K562 (cell line): ENCODE measurements at regions not wholly inside any gene's neighbourhood (a gene's known extent, or its start where the extent isn't known, plus 50 kb on each side); places are given as distances from the start of the nearest gene placed in this dataset.

Source experiments
- ATAC-seq: fragments of 200-7000 bp; cut with Tn5 transposase; 3 replicates; pipeline ENCODE4 v1.9.1; 2020; ENCODE audit warnings: moderate library complexity
- BruUV-seq: library from RNA; stranded (reverse); fragments of 400-500 nt; replicated peaks from 2 replicates; lab custom pipeline; 2021; lab: Mats Ljungman, UMichigan
- CTCF ChIA-PET: fragments of 300-600 bp; formaldehyde crosslinking; extraction: SDS; loops from one replicate; lab custom pipeline; 2021; ENCODE audit warnings: low intra/inter-chr PET ratio; lab: Yijun Ruan, JAX
- POLR2A ChIA-PET: fragments of 300-600, 350-650 bp; sonication (Branson Sonifier 250); formaldehyde crosslinking; extraction: SDS; loops from one replicate; lab custom pipeline; 2021; ENCODE audit warnings: antibody characterized with exemption, inconsistent platforms; lab: Yijun Ruan, JAX
- DNase-seq, 4 experiments: peaks; one replicate each; pipeline versions ENCODE4 v3.0.0 to v3.0.0-alpha.2; 2011 to 2018; ENCODE audit warnings: low spot score in 3 of 4, mixed read lengths in 3 of 4; ENCODE audit errors: extremely low read depth in 1 of 4
- FAIRE-seq: peaks from 2 replicates; lab custom pipeline; 2011; peaks lifted over from hg19 to GRCh38; lab: Jason Lieb, UNC
- H2AFZ ChIP-seq: 2 replicates; pipeline ENCODE4 v1.6.0; 2011; ENCODE audit warnings: low read depth, low read length, control low read depth, inconsistent platforms
- H3K27ac ChIP-seq: fragments of 200-600 bp; 3 replicates; pipeline ENCODE4 v1.8.0; 2011; ENCODE audit warnings: low read depth, mild to moderate bottlenecking, control low read depth, inconsistent platforms, low read length, moderate library complexity, mixed read lengths; ENCODE audit errors: extremely low read depth
- H3K27me3 ChIP-seq, 2 experiments: fragments of 300-600 bp in 1 of 2; 2 replicates in 1 of 2; 3 replicates in 1 of 2; pipeline versions ENCODE4 v1.6.0 to v1.8.0; 2011; ENCODE audit warnings: inconsistent platforms in 2 of 2, low read length in 2 of 2, mild to moderate bottlenecking in 1 of 2, mixed read lengths in 1 of 2, moderate library complexity in 1 of 2; ENCODE audit not compliant: control insufficient read depth in 2 of 2, insufficient read depth in 2 of 2
- H3K36me3 ChIP-seq: fragments of 300-600 bp; 3 replicates; pipeline ENCODE4 v1.8.0; 2011; ENCODE audit warnings: mild to moderate bottlenecking, low read length, inconsistent platforms; ENCODE audit not compliant: control insufficient read depth, insufficient read depth
- H3K4me1 ChIP-seq, 2 experiments: fragments of 200-600 bp in 1 of 2; replicated peaks in 1 of 2; 2 replicates in 1 of 2; 3 replicates in 1 of 2; pipeline versions ENCODE4 v1.5.1 to v1.8.0; 2011; ENCODE audit warnings: inconsistent platforms in 2 of 2, low read length in 2 of 2, mild to moderate bottlenecking in 1 of 2, mixed read lengths in 1 of 2, moderate library complexity in 1 of 2; ENCODE audit not compliant: control insufficient read depth in 2 of 2, insufficient read depth in 2 of 2
- H3K4me2 ChIP-seq: 2 replicates; pipeline ENCODE4 v1.6.1; 2011; ENCODE audit warnings: low read length, control low read depth, inconsistent platforms, mixed read lengths; ENCODE audit not compliant: insufficient read depth
- H3K4me3 ChIP-seq: fragments of 200-600 bp; sonication (generic), shearing (Covaris generic); 2 replicates; pipeline ENCODE4 v1.5.1; 2016; ENCODE audit warnings: control low read depth, inconsistent platforms
- H3K79me2 ChIP-seq: fragments of 200-600 bp; 3 replicates; pipeline ENCODE4 v1.8.0; 2011; ENCODE audit warnings: low read length, inconsistent platforms; ENCODE audit not compliant: control insufficient read depth, insufficient read depth
- H3K9ac ChIP-seq, 2 experiments: 2 replicates each; pipeline versions ENCODE4 v1.6.0 to v1.6.1; 2011; ENCODE audit warnings: low read depth in 2 of 2, low read length in 2 of 2, control low read depth in 1 of 2, inconsistent platforms in 1 of 2, mild to moderate bottlenecking in 1 of 2, mixed read lengths in 1 of 2; ENCODE audit not compliant: insufficient read depth in 1 of 2
- H3K9me1 ChIP-seq: one replicate; pipeline ENCODE4 v1.6.0; 2011; ENCODE audit warnings: inconsistent platforms, mild to moderate bottlenecking, low read length, moderate library complexity; ENCODE audit not compliant: control insufficient read depth, insufficient read depth
- H3K9me3 ChIP-seq: replicated peaks from 2 replicates; pipeline ENCODE4 v1.5.1; 2011; ENCODE audit warnings: low read depth, low read length, inconsistent platforms; ENCODE audit not compliant: control insufficient read depth, insufficient read depth
- H4K20me1 ChIP-seq: replicated peaks from 2 replicates; pipeline ENCODE4 v1.6.1; 2011; ENCODE audit warnings: low read length, inconsistent platforms, mixed read lengths; ENCODE audit not compliant: control insufficient read depth, insufficient read depth
- ADNP ChIP-seq: fragments of 200-800 bp; sonication (Bioruptor generic); IDR thresholded peaks from 2 replicates; pipeline ENCODE4 v1.6.1; 2016; ENCODE audit warnings: missing genetic modification characterization, missing compliant biosample characterization
- CREBBP ChIP-seq: IDR thresholded peaks from one replicate; pipeline ENCODE4 v1.6.1; 2012; ENCODE audit warnings: low read depth, mild to moderate bottlenecking, control low read depth, inconsistent platforms, low read length
- DPF2 ChIP-seq: fragments of 450-650 bp; IDR thresholded peaks from 2 replicates; pipeline ENCODE4 v1.6.1; 2016
- MED1 ChIP-seq: sonication (generic); formaldehyde crosslinking; IDR thresholded peaks from 2 replicates; pipeline ENCODE4 v1.8.1; 2023; ENCODE audit warnings: missing genetic modification reagents, borderline replicate concordance
- MYC ChIP-seq, 2 experiments: fragments of 250-450 bp in 1 of 2; sonication (Bioruptor Pico) in 1 of 2; IDR thresholded peaks; 2 replicates each; pipeline versions ENCODE4 v1.5.1 to v1.6.1; 2012 to 2021; ENCODE audit warnings: low read depth in 2 of 2, borderline replicate concordance in 1 of 2, improper control_type of control experiment in 1 of 2, low read length in 1 of 2, mild to moderate bottlenecking in 1 of 2, moderate library complexity in 1 of 2
- PATZ1 ChIP-seq: fragments of 250-450 bp; sonication (Bioruptor Pico); IDR thresholded peaks from 2 replicates; pipeline ENCODE4 v1.5.0; 2020; ENCODE audit warnings: mild to moderate bottlenecking, borderline replicate concordance
- POU5F1 ChIP-seq: fragments of 150-350 bp; IDR thresholded peaks from 2 replicates; pipeline ENCODE4 v1.6.1; 2014; ENCODE audit warnings: borderline replicate concordance, low read length, low read depth, mild to moderate bottlenecking; ENCODE audit not compliant: partially characterized antibody
- USF2 ChIP-seq: sonication (generic); formaldehyde crosslinking; IDR thresholded peaks from 2 replicates; pipeline ENCODE4 v1.5.0; 2020; ENCODE audit warnings: missing genetic modification reagents
- ZBTB40 ChIP-seq, 2 experiments: fragments of 450-650 bp in 1 of 2; sonication (generic) in 1 of 2; formaldehyde crosslinking in 1 of 2; IDR thresholded peaks; 2 replicates each; pipeline versions ENCODE4 v1.7.1 to v1.9.0; 2016 to 2022; ENCODE audit warnings: inconsistent platforms in 1 of 2, mild to moderate bottlenecking in 1 of 2, missing genetic modification reagents in 1 of 2
- WGBS: fragments of 100-300 bp; shearing (Covaris generic); methylation state at CpG from one replicate; pipeline ENCODE4 v1.1.6; 2016; ENCODE audit warnings: low coverage, mixed read lengths; ENCODE audit not compliant: insufficient coverage; ENCODE audit errors: missing lambda C conversion rate; 5-methylcytosine and 5-hydroxymethylcytosine counted together
- in situ Hi-C: fragments of 300-500 bp; cut with MboI; formaldehyde crosslinking; loops from 4 replicates; pipeline ENCODE4 v1.15.0; 2018; ENCODE audit warnings: inconsistent platforms, mixed read lengths
- intact Hi-C: fragments of 100-400 bp; cut with micrococcal nuclease; formaldehyde crosslinking; loops from 2 replicates; pipeline ENCODE4 v1.14.2; 2022

GRCh38 chr12:127797918-127798317 is 469.1 kb upstream of the TMEM132C start:
- ChIA-PET POLR2A (no interaction called here), CTCF (no interaction called here)
- no TSS peak for BruUV-seq
- H3K4me2 ChIP-seq: no peak overlapping the region
- H3K9ac ChIP-seq: no peak overlapping the region
- no peaks in the 10 kb centered on the region for H4K20me1 ChIP-seq
- FAIRE-seq (no peak), DNase-seq (no peak), ATAC-seq (no peak)
- H3K9me3 ChIP-seq: no peaks in the 10 kb centered on the region
- no peak overlapping the region for H2AFZ ChIP-seq
- H3K36me3 ChIP-seq: no peaks in the 10 kb centered on the region
- in situ Hi-C loops: no loop called here
- WGBS: 0% methylated on average over 3 of the region's 3 CpGs
- intact Hi-C loops: no loop called here
- H3K27ac ChIP-seq: no peak overlapping the region
- no peaks in the 10 kb centered on the region for H3K4me1 ChIP-seq
- no peaks in the 10 kb centered on the region for H3K27me3 ChIP-seq
- no peak overlapping the region for H3K4me3 ChIP-seq
- H3K9me1 ChIP-seq: no peaks in the 10 kb centered on the region
- H3K79me2 ChIP-seq: no peaks in the 10 kb centered on the region
- TF ChIP-seq ZBTB40 (IDR thresholded peaks at IDR 0.05) (no peak), ZBTB40 (CRISPR knock-in tag; IDR thresholded peaks at IDR 0.05) (no peak), POU5F1 (no peak), MED1 (CRISPR knock-in tag) (no peak), DPF2 (no peak), MYC (IDR thresholded peaks at IDR 0.05; ENCODE audit: low read depth, low read length) (no peak), MYC (CRISPR knock-in tag; IDR thresholded peaks at IDR 0.05; ENCODE audit: borderline replicate concordance, low read depth) (no peak), ADNP (tag) (no peak), CREBBP (no peak), USF2 (CRISPR knock-in tag) (no peak), PATZ1 (CRISPR knock-in tag) (no peak)
